Lower lobe of right lung (tissue), 2 donors: ENCODE measurements at regions not wholly inside any gene's neighbourhood (a gene's known extent, or its start where the extent isn't known, plus 50 kb on each side); places are given as distances from the start of the nearest gene placed in this dataset.

Experiments
- ATAC-seq, 2 donors: fragments of 200-7000 bp; cut with Tn5 transposase; one replicate each; pipeline ENCODE4 v1.9.1; 2020 to 2022; ENCODE audit warnings: mild to moderate bottlenecking in 2 of 2, moderate library complexity in 2 of 2
- DNase-seq: peaks from one replicate; pipeline ENCODE4 v3.0.0-alpha.2; 2020
- H3K27ac ChIP-seq: fragments of 200-600 bp; one replicate; pipeline ENCODE4 v1.8.0; 2022
- H3K27me3 ChIP-seq: fragments of 200-600 bp; one replicate; pipeline ENCODE4 v1.8.0; 2022; ENCODE audit warnings: low read depth
- H3K36me3 ChIP-seq: fragments of 200-600 bp; one replicate; pipeline ENCODE4 v1.8.0; 2022; ENCODE audit warnings: mild to moderate bottlenecking
- H3K4me1 ChIP-seq: fragments of 200-600 bp; one replicate; pipeline ENCODE4 v1.8.0; 2022
- H3K4me3 ChIP-seq: fragments of 200-600 bp; one replicate; pipeline ENCODE4 v1.8.0; 2022; ENCODE audit warnings: mild to moderate bottlenecking
- H3K9me3 ChIP-seq: fragments of 200-600 bp; one replicate; pipeline ENCODE4 v1.8.0; 2022
- intact Hi-C: fragments of 100-400 bp; cut with DNase I; formaldehyde crosslinking; loops from one replicate; pipeline ENCODE4 v1.11.0; 2022
- TF ChIP-seq, protein P1 (sequence below): fragments of 200-600 bp; IDR thresholded peaks from one replicate; pipeline ENCODE4 v1.8.0; 2022; ENCODE audit warnings: antibody characterized with exemption, mild to moderate bottlenecking
- donor health status: DM: no; HTN: yes; CAD: no; lungs with severe emphysema.

DNA sequence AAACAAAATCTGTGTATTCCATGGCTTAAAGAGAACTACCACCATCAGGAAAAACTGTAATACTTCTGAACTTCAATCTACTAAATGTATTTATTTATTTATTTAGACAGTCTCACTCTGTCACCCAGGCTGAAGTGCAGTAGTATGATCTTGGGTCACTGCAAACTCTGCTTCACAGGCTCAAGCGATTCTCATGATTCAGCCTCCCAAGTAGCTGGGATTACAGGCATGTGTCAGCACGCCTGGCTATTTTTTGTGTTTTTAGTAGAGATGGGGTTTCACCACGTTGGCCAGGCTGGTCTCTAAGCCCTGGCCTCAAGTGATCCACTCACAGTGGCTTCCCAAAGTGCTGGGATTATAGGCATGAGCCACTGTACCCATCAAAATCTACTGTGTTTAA, 202.3 kb upstream of the POU1F1 start:
- Histone ChIP-seq H3K9me3 (no peaks in the 10 kb centered on the region), H3K36me3 (no peaks in the 10 kb centered on the region), H3K27ac (no peak overlapping the region), H3K27me3 (no peaks in the 10 kb centered on the region), H3K4me3 (no peak overlapping the region), H3K4me1 (no peaks in the 10 kb centered on the region)
- intact Hi-C loops, result no loop called here
- no peak for ATAC-seq
- TF ChIP-seq, protein P1, sequence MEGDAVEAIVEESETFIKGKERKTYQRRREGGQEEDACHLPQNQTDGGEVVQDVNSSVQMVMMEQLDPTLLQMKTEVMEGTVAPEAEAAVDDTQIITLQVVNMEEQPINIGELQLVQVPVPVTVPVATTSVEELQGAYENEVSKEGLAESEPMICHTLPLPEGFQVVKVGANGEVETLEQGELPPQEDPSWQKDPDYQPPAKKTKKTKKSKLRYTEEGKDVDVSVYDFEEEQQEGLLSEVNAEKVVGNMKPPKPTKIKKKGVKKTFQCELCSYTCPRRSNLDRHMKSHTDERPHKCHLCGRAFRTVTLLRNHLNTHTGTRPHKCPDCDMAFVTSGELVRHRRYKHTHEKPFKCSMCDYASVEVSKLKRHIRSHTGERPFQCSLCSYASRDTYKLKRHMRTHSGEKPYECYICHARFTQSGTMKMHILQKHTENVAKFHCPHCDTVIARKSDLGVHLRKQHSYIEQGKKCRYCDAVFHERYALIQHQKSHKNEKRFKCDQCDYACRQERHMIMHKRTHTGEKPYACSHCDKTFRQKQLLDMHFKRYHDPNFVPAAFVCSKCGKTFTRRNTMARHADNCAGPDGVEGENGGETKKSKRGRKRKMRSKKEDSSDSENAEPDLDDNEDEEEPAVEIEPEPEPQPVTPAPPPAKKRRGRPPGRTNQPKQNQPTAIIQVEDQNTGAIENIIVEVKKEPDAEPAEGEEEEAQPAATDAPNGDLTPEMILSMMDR, result no peak
- no peak for DNase-seq

DNA sequence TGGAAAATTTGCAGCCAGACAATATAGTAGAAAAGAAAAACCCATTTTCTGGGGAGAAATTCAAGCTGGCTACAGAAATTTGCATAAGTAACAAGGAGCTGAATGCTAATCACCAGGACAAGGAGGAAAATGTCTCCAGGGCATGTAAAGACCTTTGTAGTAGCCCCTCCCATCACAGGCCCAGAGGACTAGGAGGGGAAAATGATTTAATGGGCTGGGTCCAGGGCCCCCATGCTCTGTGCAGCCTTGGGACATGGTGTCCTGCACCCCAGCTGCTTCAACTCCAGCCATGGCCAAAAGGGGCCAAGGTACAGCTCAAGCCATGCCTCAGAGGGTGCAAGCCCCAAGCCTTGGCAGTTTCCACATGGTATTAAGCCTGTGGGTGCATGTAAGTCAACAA, 197.6 kb upstream of the POU1F1 start:
- H3K4me3 ChIP-seq, result no peak overlapping the region
- no peak for ATAC-seq
- no peak for DNase-seq
- no peak overlapping the region for H3K27ac ChIP-seq
- no peaks in the 10 kb centered on the region for H3K36me3 ChIP-seq
- no peaks in the 10 kb centered on the region for H3K27me3 ChIP-seq
- TF ChIP-seq, protein P1, result no peak
- intact Hi-C loops, result no loop called here
- H3K4me1 ChIP-seq, result no peaks in the 10 kb centered on the region
- no peaks in the 10 kb centered on the region for H3K9me3 ChIP-seq

DNA sequence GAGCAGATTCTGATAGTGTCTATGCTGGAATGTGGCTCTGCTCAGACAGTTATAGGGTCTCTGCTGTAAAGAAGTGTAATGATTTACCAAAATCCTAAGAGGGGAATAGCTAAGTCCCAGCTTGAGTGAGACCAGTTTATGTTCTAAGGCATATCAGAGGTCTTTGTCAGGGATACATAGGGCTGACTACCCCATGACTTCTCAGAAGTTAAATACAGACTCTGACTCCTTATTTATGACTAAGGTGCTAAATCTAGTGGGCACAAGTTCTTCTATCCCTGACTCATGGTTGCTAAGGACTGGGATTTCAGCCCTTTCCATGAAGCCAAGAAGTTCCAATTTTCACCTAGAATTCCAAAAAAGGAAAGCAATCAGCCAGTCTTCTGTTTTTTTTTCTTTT, 192.6 kb upstream of the POU1F1 start:
- Histone ChIP-seq H3K4me1 (no peaks in the 10 kb centered on the region), H3K9me3 (no peaks in the 10 kb centered on the region), H3K27me3 (no peaks in the 10 kb centered on the region), H3K4me3 (no peak overlapping the region), H3K36me3 (no peaks in the 10 kb centered on the region), H3K27ac (no peak overlapping the region)
- ATAC-seq, result no peak
- intact Hi-C loops, result no loop called here
- TF ChIP-seq, protein P1, result no peak
- no peak for DNase-seq

DNA sequence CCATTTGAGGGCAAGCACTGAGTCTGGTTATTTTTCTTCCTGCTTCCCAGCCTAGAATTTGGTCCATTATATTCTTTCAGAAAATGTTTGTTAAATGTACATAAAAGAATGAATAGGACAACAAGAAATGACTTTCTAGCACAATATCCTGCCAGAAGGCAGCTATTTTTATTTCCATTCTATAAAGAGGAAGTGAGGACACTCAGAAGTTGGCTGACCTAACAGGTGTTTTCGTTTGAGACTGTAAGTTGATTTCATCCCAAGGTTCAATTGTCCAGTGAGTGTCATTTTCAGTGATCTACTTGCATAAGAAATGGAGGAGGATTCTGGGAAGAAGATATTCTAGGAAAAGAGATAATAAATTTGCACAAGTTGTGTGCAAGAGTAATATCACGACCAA, 191.9 kb upstream of the POU1F1 start:
- H3K4me3 ChIP-seq, result no peak overlapping the region
- ATAC-seq, result no peak
- intact Hi-C loops, result no loop called here
- H3K36me3 ChIP-seq, result no peaks in the 10 kb centered on the region
- TF ChIP-seq, protein P1, result no peak
- no peak overlapping the region for H3K27ac ChIP-seq
- H3K4me1 ChIP-seq, result no peaks in the 10 kb centered on the region
- no peaks in the 10 kb centered on the region for H3K9me3 ChIP-seq
- no peaks in the 10 kb centered on the region for H3K27me3 ChIP-seq
- DNase-seq, result no peak

DNA sequence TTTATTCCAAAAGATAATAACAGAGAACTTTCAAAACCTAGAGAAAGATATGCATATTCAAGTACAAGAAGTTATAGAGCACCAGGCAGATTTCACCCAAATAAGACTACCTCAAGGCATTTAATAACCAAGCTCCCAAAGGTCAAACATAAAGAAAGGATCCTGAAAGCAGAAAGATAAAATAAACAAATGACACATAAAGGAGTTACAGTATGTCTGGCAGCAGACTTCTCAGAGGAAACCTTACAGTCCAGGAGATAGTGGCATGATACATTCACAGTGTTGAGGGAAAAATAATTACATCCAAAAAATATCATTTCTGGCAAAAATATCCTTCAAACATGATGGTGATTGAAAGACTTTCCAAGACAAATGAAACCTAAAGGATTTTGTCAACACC, 185.8 kb upstream of the POU1F1 start:
- Histone ChIP-seq H3K9me3 (no peaks in the 10 kb centered on the region), H3K36me3 (no peaks in the 10 kb centered on the region), H3K27ac (no peak overlapping the region), H3K4me1 (no peaks in the 10 kb centered on the region), H3K27me3 (no peaks in the 10 kb centered on the region), H3K4me3 (no peak overlapping the region)
- TF ChIP-seq, protein P1, result no peak
- DNase-seq (no peak), ATAC-seq (no peak)
- intact Hi-C loops, result no loop called here

DNA sequence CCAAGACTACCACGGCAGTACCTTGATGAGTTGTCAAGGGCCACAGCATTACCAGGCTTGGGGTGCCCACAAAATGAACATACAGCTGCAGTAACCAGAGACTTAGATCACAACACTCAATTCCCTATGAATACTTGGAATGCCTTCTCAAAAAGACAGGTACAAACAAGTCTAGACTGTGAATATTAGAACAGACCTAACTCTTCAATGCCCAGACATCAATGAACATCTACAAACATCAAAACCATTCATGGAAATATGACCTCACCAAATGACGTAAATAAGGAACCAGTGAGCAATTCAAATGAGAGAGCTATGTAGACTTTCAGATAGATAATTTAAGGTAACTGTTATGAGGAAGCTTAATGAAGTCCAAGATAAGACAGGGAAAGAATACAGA, 185.1 kb upstream of the POU1F1 start:
- no peaks in the 10 kb centered on the region for H3K4me1 ChIP-seq
- H3K27me3 ChIP-seq, result no peaks in the 10 kb centered on the region
- DNase-seq, result no peak
- intact Hi-C loops, result no loop called here
- H3K27ac ChIP-seq, result no peak overlapping the region
- TF ChIP-seq, protein P1, result no peak
- no peak for ATAC-seq
- no peaks in the 10 kb centered on the region for H3K9me3 ChIP-seq
- no peaks in the 10 kb centered on the region for H3K36me3 ChIP-seq
- no peak overlapping the region for H3K4me3 ChIP-seq
